22Rv1 (cell line): ENCODE measurements at regions not wholly inside any gene's neighbourhood (a gene's known extent, or its start where the extent isn't known, plus 50 kb on each side); places are given as distances from the start of the nearest gene placed in this dataset.

Source experiments
- H3K27ac ChIP-seq: fragments of 450-650 bp; 2 replicates; pipeline ENCODE4 v1.5.1; 2017
- ZFX ChIP-seq: fragments of 450-650 bp; IDR thresholded peaks from 2 replicates; pipeline ENCODE4 v1.6.1; 2017; ENCODE audit warnings: antibody characterized with exemption, borderline replicate concordance
- TF ChIP-seq, protein P1 (sequence below): fragments of 450-650 bp; IDR thresholded peaks from 2 replicates; pipeline ENCODE4 v1.5.1; 2017; ENCODE audit warnings: mild to moderate bottlenecking

GRCh38 chr3:10764259-10765051 is 51.6 kb upstream of the SLC6A11 start:
- TF ChIP-seq, protein P1, sequence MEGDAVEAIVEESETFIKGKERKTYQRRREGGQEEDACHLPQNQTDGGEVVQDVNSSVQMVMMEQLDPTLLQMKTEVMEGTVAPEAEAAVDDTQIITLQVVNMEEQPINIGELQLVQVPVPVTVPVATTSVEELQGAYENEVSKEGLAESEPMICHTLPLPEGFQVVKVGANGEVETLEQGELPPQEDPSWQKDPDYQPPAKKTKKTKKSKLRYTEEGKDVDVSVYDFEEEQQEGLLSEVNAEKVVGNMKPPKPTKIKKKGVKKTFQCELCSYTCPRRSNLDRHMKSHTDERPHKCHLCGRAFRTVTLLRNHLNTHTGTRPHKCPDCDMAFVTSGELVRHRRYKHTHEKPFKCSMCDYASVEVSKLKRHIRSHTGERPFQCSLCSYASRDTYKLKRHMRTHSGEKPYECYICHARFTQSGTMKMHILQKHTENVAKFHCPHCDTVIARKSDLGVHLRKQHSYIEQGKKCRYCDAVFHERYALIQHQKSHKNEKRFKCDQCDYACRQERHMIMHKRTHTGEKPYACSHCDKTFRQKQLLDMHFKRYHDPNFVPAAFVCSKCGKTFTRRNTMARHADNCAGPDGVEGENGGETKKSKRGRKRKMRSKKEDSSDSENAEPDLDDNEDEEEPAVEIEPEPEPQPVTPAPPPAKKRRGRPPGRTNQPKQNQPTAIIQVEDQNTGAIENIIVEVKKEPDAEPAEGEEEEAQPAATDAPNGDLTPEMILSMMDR: no peak
- no peak for TF ChIP-seq ZFX
- no peak overlapping the region for H3K27ac ChIP-seq

DNA sequence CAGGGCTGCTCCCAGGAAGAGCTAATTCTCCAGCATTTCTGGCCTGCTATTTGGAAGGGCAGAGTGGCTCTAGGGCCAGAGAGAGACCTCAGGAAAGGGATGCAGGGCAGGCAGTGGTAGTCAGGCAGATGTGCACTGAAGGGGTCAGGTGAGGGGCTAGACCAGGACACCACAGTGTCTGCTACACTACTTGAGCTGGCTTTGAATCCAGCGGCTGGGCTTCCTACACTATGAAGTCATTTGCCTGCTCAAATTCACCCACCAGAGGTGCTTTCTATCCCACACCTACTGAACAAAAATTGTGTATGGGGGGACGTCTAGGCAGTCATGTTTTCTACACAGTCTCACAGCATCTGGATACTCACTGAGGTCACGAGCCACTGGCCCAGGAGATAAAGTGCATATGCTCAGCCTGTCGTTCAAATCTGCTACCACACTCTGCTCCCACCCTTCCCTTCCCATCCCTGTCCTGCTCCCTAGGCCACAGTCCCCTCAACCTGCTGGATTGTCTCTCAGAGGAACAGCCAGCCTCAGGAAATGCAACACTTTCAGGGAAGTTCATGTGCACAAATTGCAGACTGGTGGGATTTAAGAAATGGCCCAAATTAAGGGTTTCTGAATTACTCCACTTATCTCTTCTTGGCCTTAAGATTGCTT is 49.9 kb upstream of the SLC6A11 start:
- H3K27ac ChIP-seq: no peak overlapping the region
- no peak for TF ChIP-seq ZFX
- TF ChIP-seq, protein P1: no peak
